Tongue (tissue), 1 donor: ENCODE measurements at regions not wholly inside any gene's neighbourhood (a gene's known extent, or its start where the extent isn't known, plus 50 kb on each side); places are given as distances from the start of the nearest gene placed in this dataset.
A peak's percentile ranks its signal among the peaks of the same experiment; 100 is the strongest.

ENCODE experiments used
- DNase-seq: peaks from one replicate; pipeline ENCODE4 v3.0.0-alpha.2; 2015

- DNase-seq, result no peak
Measured at GRCh38 chr21:25375675-25376074, 231.6 kb downstream of the MRPL39 start.

GRCh38 chr21:25373126-25374082 lies 233.9 kb downstream of the MRPL39 start:
- DNase-seq, result no peak

- DNase-seq, result no peak
Measured at GRCh38 chr21:25371841-25372425, 235.3 kb downstream of the MRPL39 start.

GRCh38 chr21:25370311-25370744 lies 237.0 kb downstream of the MRPL39 start:
- DNase-seq, result no peak

- no peak for DNase-seq
Measured at GRCh38 chr21:25369524-25370300, 237.6 kb downstream of the MRPL39 start.

- DNase-seq, result no peak
Measured at GRCh38 chr21:25368531-25368930, 238.8 kb downstream of the MRPL39 start.

- no peak for DNase-seq
Measured at GRCh38 chr21:25366116-25366515, 241.2 kb downstream of the MRPL39 start.

- no peak for DNase-seq
Measured at GRCh38 chr21:25362375-25363267, 244.7 kb downstream of the MRPL39 start.

GRCh38 chr21:25361765-25362164 lies 245.5 kb downstream of the MRPL39 start:
- no peak for DNase-seq

- no peak for DNase-seq
Measured at GRCh38 chr21:25361097-25361496, 246.2 kb downstream of the MRPL39 start.

- no peak for DNase-seq
Measured at GRCh38 chr21:25360593-25360992, 246.7 kb downstream of the MRPL39 start.

GRCh38 chr21:25359724-25360123 lies 247.6 kb downstream of the MRPL39 start:
- no peak for DNase-seq

- DNase-seq, result no peak
Measured at GRCh38 chr21:25350056-25350455, 257.2 kb downstream of the MRPL39 start.

- no peak for DNase-seq
Measured at GRCh38 chr21:25343774-25344545, 263.3 kb downstream of the MRPL39 start.

GRCh38 chr21:25342816-25343215 lies 264.5 kb downstream of the MRPL39 start:
- no peak for DNase-seq

GRCh38 chr21:25341981-25342380 lies 265.3 kb downstream of the MRPL39 start:
- no peak for DNase-seq

GRCh38 chr21:25338415-25338814 lies 268.9 kb downstream of the MRPL39 start:
- no peak for DNase-seq

GRCh38 chr21:25334046-25334730 lies 273.1 kb downstream of the MRPL39 start:
- DNase-seq, result no peak

- no peak for DNase-seq
Measured at GRCh38 chr21:25331286-25331685, 276.0 kb downstream of the MRPL39 start.

- peak; percentile 77 for DNase-seq
Measured at GRCh38 chr21:25330266-25330665, 277.0 kb downstream of the MRPL39 start.
